ENCODE measurements at regions not wholly inside any gene's neighbourhood (a gene's known extent, or its start where the extent isn't known, plus 50 kb on each side); places are given as distances from the start of the nearest gene placed in this dataset.

- no peak for TF ChIP-seq CTCF (IDR thresholded peaks at IDR 0.05)
- no peak for TF ChIP-seq POLR2A (IDR thresholded peaks at IDR 0.05)
Measured at GRCh38 chr10:108970016-108970415, 953.3 kb downstream of the XPNPEP1 start.

All from ovary (tissue), 3 donors.